H9 (cell line): ENCODE measurements at regions not wholly inside any gene's neighbourhood (a gene's known extent, or its start where the extent isn't known, plus 50 kb on each side); places are given as distances from the start of the nearest gene placed in this dataset.

Experiments
- DNase-seq: peaks from one replicate; pipeline ENCODE4 v3.0.0-alpha.2; 2017
- H2AFZ ChIP-seq: one replicate; pipeline ENCODE4 v1.6.1; 2013; ENCODE audit warnings: mild to moderate bottlenecking, low read length, control low read depth, moderate library complexity
- H2AK5ac ChIP-seq: 2 replicates; pipeline ENCODE4 v1.6.1; 2013; ENCODE audit warnings: low read length, control low read depth, mixed read lengths; ENCODE audit not compliant: insufficient read length
- H2BK120ac ChIP-seq: one replicate; pipeline ENCODE4 v1.6.1; 2013; ENCODE audit warnings: low read depth, mild to moderate bottlenecking, low read length, control low read depth, inconsistent platforms; ENCODE audit not compliant: poor library complexity, severe bottlenecking
- H2BK12ac ChIP-seq: 2 replicates; pipeline ENCODE4 v1.6.1; 2013; ENCODE audit warnings: low read length, control low read depth, mixed read lengths, low read depth; ENCODE audit not compliant: insufficient read length
- H2BK15ac ChIP-seq: 2 replicates; pipeline ENCODE4 v1.6.1; 2013; ENCODE audit warnings: low read depth, low read length, control low read depth
- H2BK20ac ChIP-seq: one replicate; pipeline ENCODE4 v1.6.1; 2013; ENCODE audit warnings: low read depth, mild to moderate bottlenecking, low read length, control low read depth, inconsistent platforms; ENCODE audit not compliant: poor library complexity, severe bottlenecking
- H2BK5ac ChIP-seq: 2 replicates; pipeline ENCODE4 v1.6.1; 2013; ENCODE audit warnings: low read length, control low read depth, mixed read lengths; ENCODE audit not compliant: insufficient read length
- H3K14ac ChIP-seq: 2 replicates; pipeline ENCODE4 v1.6.1; 2013; ENCODE audit warnings: low read length, control low read depth; ENCODE audit not compliant: insufficient read depth
- H3K18ac ChIP-seq: 2 replicates; pipeline ENCODE4 v1.6.1; 2013; ENCODE audit warnings: low read depth, mild to moderate bottlenecking, mixed read lengths, low read length, control low read depth; ENCODE audit not compliant: insufficient read length
- H3K23ac ChIP-seq: 2 replicates; pipeline ENCODE4 v1.6.1; 2013; ENCODE audit warnings: low read length, control low read depth, mixed read lengths, low read depth; ENCODE audit not compliant: insufficient read length
- H3K23me2 ChIP-seq: 2 replicates; pipeline ENCODE4 v1.6.1; 2013; ENCODE audit warnings: low read depth, mild to moderate bottlenecking, mixed read lengths, low read length, control low read depth; ENCODE audit not compliant: insufficient read length, poor library complexity, severe bottlenecking
- H3K27ac ChIP-seq: 2 replicates; pipeline ENCODE4 v1.5.1; 2013; ENCODE audit warnings: low read length, control low read depth, mixed read lengths, low read depth; ENCODE audit not compliant: insufficient read length
- H3K27me3 ChIP-seq: 2 replicates; pipeline ENCODE4 v1.6.1; 2013; ENCODE audit warnings: low read length, control low read depth, inconsistent platforms; ENCODE audit not compliant: insufficient read depth
- H3K4ac ChIP-seq: 2 replicates; pipeline ENCODE4 v1.6.1; 2013; ENCODE audit warnings: low read depth, mild to moderate bottlenecking, control low read depth, inconsistent platforms, low read length, moderate library complexity
- H3K4me1 ChIP-seq: 2 replicates; pipeline ENCODE4 v1.6.1; 2013; ENCODE audit warnings: low read length, control low read depth, inconsistent platforms; ENCODE audit not compliant: insufficient read depth
- H3K4me2 ChIP-seq: 2 replicates; pipeline ENCODE4 v1.6.1; 2013; ENCODE audit warnings: low read length, control low read depth, mixed read lengths; ENCODE audit not compliant: insufficient read length, insufficient read depth
- H3K56ac ChIP-seq: 2 replicates; pipeline ENCODE4 v1.6.1; 2013; ENCODE audit warnings: low read depth, mild to moderate bottlenecking, mixed read lengths, low read length, control low read depth; ENCODE audit not compliant: insufficient read length
- H3K79me1 ChIP-seq: 2 replicates; pipeline ENCODE4 v1.6.1; 2013; ENCODE audit warnings: low read depth, mild to moderate bottlenecking, moderate library complexity, low read length, control low read depth, inconsistent platforms; ENCODE audit not compliant: insufficient read depth, poor library complexity, severe bottlenecking
- H3K79me2 ChIP-seq: 2 replicates; pipeline ENCODE4 v1.6.1; 2013; ENCODE audit warnings: low read length, control low read depth, inconsistent platforms; ENCODE audit not compliant: insufficient read depth
- H3K9ac ChIP-seq: 2 replicates; pipeline ENCODE4 v1.6.1; 2013; ENCODE audit warnings: low read length, control low read depth, mixed read lengths; ENCODE audit not compliant: insufficient read length; ENCODE audit errors: extremely low read depth
- H3K9me3 ChIP-seq: one replicate; pipeline ENCODE4 v1.6.1; 2013; ENCODE audit warnings: low read depth, low read length, inconsistent platforms; ENCODE audit not compliant: control insufficient read depth
- H3T11ph ChIP-seq: one replicate; pipeline ENCODE4 v1.6.1; 2013; ENCODE audit warnings: mild to moderate bottlenecking, low read length, control low read depth, inconsistent platforms
- H4K20me1 ChIP-seq: one replicate; pipeline ENCODE4 v1.6.1; 2013; ENCODE audit not compliant: control insufficient read depth, insufficient read length, insufficient read depth
- H4K5ac ChIP-seq: 2 replicates; pipeline ENCODE4 v1.6.1; 2013; ENCODE audit warnings: low read depth, mild to moderate bottlenecking, mixed read lengths, low read length, control low read depth; ENCODE audit not compliant: insufficient read length
- H4K8ac ChIP-seq: replicated peaks from 2 replicates; pipeline ENCODE4 v1.6.1; 2013; ENCODE audit warnings: low read length, control low read depth, mixed read lengths, low read depth; ENCODE audit not compliant: insufficient read length
- H4K91ac ChIP-seq: 2 replicates; pipeline ENCODE4 v1.6.1; 2013; ENCODE audit warnings: low read depth, mild to moderate bottlenecking, moderate library complexity, mixed read lengths, low read length, control low read depth; ENCODE audit not compliant: insufficient read length
- H3K27ac Mint-ChIP-seq, 3 experiments: 2 replicates in 2 of 3; 3 replicates in 1 of 3; pipeline ENCODE4 v1.8.0; 2020 to 2021; ENCODE audit warnings: mixed read lengths in 3 of 3, mild to moderate bottlenecking in 1 of 3, moderate library complexity in 1 of 3
- H3K27me3 Mint-ChIP-seq: 2 replicates; pipeline ENCODE4 v1.8.0; 2021; ENCODE audit warnings: low read depth, mild to moderate bottlenecking, moderate library complexity, mixed read lengths
- H3K36me3 Mint-ChIP-seq, 3 experiments: 2 replicates in 2 of 3; 3 replicates in 1 of 3; pipeline ENCODE4 v1.8.0; 2020 to 2021; ENCODE audit warnings: low read depth in 3 of 3, mixed read lengths in 3 of 3; ENCODE audit not compliant: insufficient read depth in 1 of 3
- H3K4me1 Mint-ChIP-seq, 2 experiments: 2 replicates each; pipeline ENCODE4 v1.8.0; 2020; ENCODE audit warnings: mixed read lengths in 2 of 2
- H3K4me3 Mint-ChIP-seq, 2 experiments: 2 replicates in 1 of 2; 3 replicates in 1 of 2; pipeline ENCODE4 v1.8.0; 2020 to 2021; ENCODE audit warnings: mild to moderate bottlenecking in 2 of 2, mixed read lengths in 2 of 2, moderate library complexity in 1 of 2
- H3K9me3 Mint-ChIP-seq, 2 experiments: 2 replicates in 1 of 2; 3 replicates in 1 of 2; pipeline ENCODE4 v1.8.0; 2020; ENCODE audit warnings: mild to moderate bottlenecking in 2 of 2, mixed read lengths in 2 of 2, moderate library complexity in 1 of 2
- WGBS: extraction: QIAGEN DNeasy Blood & Tissue Kit; methylation state at CpG from one replicate; pipeline ENCODE4 v1.1.7; 2013; ENCODE audit warnings: missing lambda C conversion rate, low lambda C conversion rate, mixed read lengths; ENCODE audit not compliant: insufficient read length; ENCODE audit errors: extremely low coverage; 5-methylcytosine and 5-hydroxymethylcytosine counted together
- TF ChIP-seq, protein P1 (sequence below): fragments of 200-600 bp; sonication (generic); conservative IDR thresholded peaks from 3 replicates; pipeline ENCODE4 v1.8.0; 2021; ENCODE audit warnings: antibody characterized with exemption, mild to moderate bottlenecking

DNA sequence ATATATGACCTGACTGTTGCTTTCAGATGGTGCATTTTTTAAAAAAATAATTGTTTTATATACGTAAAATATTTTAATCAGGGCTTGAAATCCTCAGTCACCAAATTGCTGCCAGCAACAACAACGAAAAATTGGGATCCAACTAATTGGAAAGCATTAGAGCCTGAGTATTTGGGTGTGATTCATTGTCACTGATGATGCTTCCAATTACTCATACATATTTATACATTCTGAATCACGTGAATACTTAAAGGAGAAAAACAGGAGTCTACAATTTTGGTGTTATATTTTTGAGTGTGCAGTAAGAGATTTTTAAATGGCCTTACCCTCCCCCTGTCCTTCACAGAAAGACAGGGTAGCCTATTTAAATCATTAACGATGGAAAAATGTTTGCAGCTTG, 765.6 kb upstream of the TENM3 start:
- H3K23me2 ChIP-seq, result no peaks in the 10 kb centered on the region
- no CpG with 5 or more reads among the region's 4 CpGs for WGBS

More for the DNA sequence above, 765.6 kb upstream of the TENM3 start:
- no peak for DNase-seq
- Histone ChIP-seq H3T11ph (no peak overlapping the region), H3K56ac (no peak overlapping the region), H3K9ac (no peak overlapping the region), H2BK20ac (no peak overlapping the region), H2BK15ac (no peak overlapping the region), H4K8ac (no peak overlapping the region), H3K27me3 (no peaks in the 10 kb centered on the region), H2BK120ac (no peak overlapping the region), H3K4me1 (peaks cover 3% of the 10 kb centered on the region; the same call in 1 of the 2 replicates), H3K79me2 (no peaks in the 10 kb centered on the region), H4K91ac (no peak overlapping the region), H3K27ac (no peak overlapping the region), H3K9me3 (no peaks in the 10 kb centered on the region), H4K5ac (no peak overlapping the region), H3K4ac (no peak overlapping the region), H2BK5ac (no peak overlapping the region), H2BK12ac (no peak overlapping the region), H3K4me2 (no peak overlapping the region), H3K23ac (no peak overlapping the region), H3K79me1 (no peaks in the 10 kb centered on the region), H3K18ac (no peak overlapping the region), H3K14ac (no peak overlapping the region), H2AFZ (no peak overlapping the region), H4K20me1 (no peaks in the 10 kb centered on the region), H2AK5ac (no peak overlapping the region)
- Mint-ChIP-seq H3K27ac (no peak overlapping the region), H3K4me1 (peaks cover 31 to 34% of the 10 kb centered on the region in 2 experiments), H3K4me3 (no peak overlapping the region), H3K36me3 (no peaks in the 10 kb centered on the region), H3K27me3 (no peaks in the 10 kb centered on the region), H3K9me3 (no peaks in the 10 kb centered on the region)
- TF ChIP-seq, protein P1, sequence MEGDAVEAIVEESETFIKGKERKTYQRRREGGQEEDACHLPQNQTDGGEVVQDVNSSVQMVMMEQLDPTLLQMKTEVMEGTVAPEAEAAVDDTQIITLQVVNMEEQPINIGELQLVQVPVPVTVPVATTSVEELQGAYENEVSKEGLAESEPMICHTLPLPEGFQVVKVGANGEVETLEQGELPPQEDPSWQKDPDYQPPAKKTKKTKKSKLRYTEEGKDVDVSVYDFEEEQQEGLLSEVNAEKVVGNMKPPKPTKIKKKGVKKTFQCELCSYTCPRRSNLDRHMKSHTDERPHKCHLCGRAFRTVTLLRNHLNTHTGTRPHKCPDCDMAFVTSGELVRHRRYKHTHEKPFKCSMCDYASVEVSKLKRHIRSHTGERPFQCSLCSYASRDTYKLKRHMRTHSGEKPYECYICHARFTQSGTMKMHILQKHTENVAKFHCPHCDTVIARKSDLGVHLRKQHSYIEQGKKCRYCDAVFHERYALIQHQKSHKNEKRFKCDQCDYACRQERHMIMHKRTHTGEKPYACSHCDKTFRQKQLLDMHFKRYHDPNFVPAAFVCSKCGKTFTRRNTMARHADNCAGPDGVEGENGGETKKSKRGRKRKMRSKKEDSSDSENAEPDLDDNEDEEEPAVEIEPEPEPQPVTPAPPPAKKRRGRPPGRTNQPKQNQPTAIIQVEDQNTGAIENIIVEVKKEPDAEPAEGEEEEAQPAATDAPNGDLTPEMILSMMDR, result no peak
